ENCODE measurements at regions not wholly inside any gene's neighbourhood (a gene's known extent, or its start where the extent isn't known, plus 50 kb on each side); places are given as distances from the start of the nearest gene placed in this dataset.
A peak's percentile ranks its signal among the peaks of the same experiment; 100 is the strongest.

GRCh38 chr5:94021246-94021645 is 279.8 kb upstream of the POU5F2 start (continued):
- no peak for TF ChIP-seq KDM2A (CRISPR knock-in tag; IDR thresholded peaks at IDR 0.05; ENCODE audit: borderline replicate concordance, low read depth)
- TF ChIP-seq, protein P1, sequence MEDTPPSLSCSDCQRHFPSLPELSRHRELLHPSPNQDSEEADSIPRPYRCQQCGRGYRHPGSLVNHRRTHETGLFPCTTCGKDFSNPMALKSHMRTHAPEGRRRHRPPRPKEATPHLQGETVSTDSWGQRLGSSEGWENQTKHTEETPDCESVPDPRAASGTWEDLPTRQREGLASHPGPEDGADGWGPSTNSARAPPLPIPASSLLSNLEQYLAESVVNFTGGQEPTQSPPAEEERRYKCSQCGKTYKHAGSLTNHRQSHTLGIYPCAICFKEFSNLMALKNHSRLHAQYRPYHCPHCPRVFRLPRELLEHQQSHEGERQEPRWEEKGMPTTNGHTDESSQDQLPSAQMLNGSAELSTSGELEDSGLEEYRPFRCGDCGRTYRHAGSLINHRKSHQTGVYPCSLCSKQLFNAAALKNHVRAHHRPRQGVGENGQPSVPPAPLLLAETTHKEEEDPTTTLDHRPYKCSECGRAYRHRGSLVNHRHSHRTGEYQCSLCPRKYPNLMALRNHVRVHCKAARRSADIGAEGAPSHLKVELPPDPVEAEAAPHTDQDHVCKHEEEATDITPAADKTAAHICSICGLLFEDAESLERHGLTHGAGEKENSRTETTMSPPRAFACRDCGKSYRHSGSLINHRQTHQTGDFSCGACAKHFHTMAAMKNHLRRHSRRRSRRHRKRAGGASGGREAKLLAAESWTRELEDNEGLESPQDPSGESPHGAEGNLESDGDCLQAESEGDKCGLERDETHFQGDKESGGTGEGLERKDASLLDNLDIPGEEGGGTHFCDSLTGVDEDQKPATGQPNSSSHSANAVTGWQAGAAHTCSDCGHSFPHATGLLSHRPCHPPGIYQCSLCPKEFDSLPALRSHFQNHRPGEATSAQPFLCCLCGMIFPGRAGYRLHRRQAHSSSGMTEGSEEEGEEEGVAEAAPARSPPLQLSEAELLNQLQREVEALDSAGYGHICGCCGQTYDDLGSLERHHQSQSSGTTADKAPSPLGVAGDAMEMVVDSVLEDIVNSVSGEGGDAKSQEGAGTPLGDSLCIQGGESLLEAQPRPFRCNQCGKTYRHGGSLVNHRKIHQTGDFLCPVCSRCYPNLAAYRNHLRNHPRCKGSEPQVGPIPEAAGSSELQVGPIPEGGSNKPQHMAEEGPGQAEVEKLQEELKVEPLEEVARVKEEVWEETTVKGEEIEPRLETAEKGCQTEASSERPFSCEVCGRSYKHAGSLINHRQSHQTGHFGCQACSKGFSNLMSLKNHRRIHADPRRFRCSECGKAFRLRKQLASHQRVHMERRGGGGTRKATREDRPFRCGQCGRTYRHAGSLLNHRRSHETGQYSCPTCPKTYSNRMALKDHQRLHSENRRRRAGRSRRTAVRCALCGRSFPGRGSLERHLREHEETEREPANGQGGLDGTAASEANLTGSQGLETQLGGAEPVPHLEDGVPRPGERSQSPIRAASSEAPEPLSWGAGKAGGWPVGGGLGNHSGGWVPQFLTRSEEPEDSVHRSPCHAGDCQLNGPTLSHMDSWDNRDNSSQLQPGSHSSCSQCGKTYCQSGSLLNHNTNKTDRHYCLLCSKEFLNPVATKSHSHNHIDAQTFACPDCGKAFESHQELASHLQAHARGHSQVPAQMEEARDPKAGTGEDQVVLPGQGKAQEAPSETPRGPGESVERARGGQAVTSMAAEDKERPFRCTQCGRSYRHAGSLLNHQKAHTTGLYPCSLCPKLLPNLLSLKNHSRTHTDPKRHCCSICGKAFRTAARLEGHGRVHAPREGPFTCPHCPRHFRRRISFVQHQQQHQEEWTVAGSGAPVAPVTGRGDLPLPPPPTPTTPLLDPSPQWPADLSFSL (CRISPR knock-in tag; IDR thresholded peaks at IDR 0.05): no peak

- DNase-seq (ENCODE audit: low spot score): no peak
- Histone ChIP-seq H2AFZ (ENCODE audit: low read length) (no peak overlapping the region), H3K9ac (ENCODE audit: insufficient read depth, low read depth, low read length) (no peak overlapping the region), H3K4me1 (ENCODE audit: insufficient read depth, low read length) (peaks cover 7% of the 10 kb centered on the region), H3K4me3 (replicated peaks in 1 of 3; ENCODE audit: insufficient read depth in 1 of 3, low read depth in 2 of 3, low read length in 3 of 3) (no peak overlapping the region), H3K27ac (ENCODE audit: extremely low read length, insufficient read depth, low read length) (no peak overlapping the region), H3K4me2 (ENCODE audit: low read depth, low read length) (no peak overlapping the region), H3K36me3 (replicated peaks in 1 of 2; ENCODE audit: control insufficient read depth in 1 of 2, insufficient read depth in 2 of 2, low read length in 2 of 2) (no peaks in the 10 kb centered on the region), H3K79me2 (ENCODE audit: insufficient read depth, low read length) (no peaks in the 10 kb centered on the region), H4K20me1 (ENCODE audit: insufficient read depth, low read length) (no peaks in the 10 kb centered on the region), H3K9me3 (ENCODE audit: low read length) (peaks cover 10% of the 10 kb centered on the region), H3K27me3 (ENCODE audit: control insufficient read depth in 1 of 2, insufficient read depth in 2 of 2, low read length in 2 of 2) (no peaks in the 10 kb centered on the region)
- CTCF ChIA-PET (ENCODE audit: low intra/inter-chr PET ratio, low total read pairs): no interaction called here
- TF ChIP-seq ARID4A (CRISPR knock-in tag; IDR thresholded peaks at IDR 0.05; ENCODE audit: borderline replicate concordance) (no peak), MAFK (conservative IDR thresholded peaks at IDR 0.05 in 1 of 2, IDR thresholded peaks at IDR 0.05 in 1 of 2; ENCODE audit: low read length in 2 of 2) (peak; percentile 46 to 62; a peak in 3 of 4 replicates), MAFF (IDR thresholded peaks at IDR 0.05; ENCODE audit: low read depth, low read length) (peak; percentile 56), MXD1 (CRISPR knock-in tag; IDR thresholded peaks at IDR 0.05) (no peak), BCLAF1 (IDR thresholded peaks at IDR 0.05) (no peak)
- in situ Hi-C loops (cut with HindIII; ENCODE audit: extremely low pct_ligation_motif_present, low pct_unique_long_range_greater_than_20kb) (no loop called here), intact Hi-C loops (cut with micrococcal nuclease; ENCODE audit: unreplicated experiment) (no loop called here)
- POLR2A ChIA-PET: no interaction called here
- no peak for ATAC-seq
- no TSS peak for BruUV-seq (replicated peaks)
- 100% methylated on average over 2 of the region's 2 CpGs for WGBS (ENCODE audit: low lambda C conversion rate)
- FAIRE-seq: no peak
Observed at GRCh38 chr5:94017579-94017978, 276.2 kb upstream of the POU5F2 start.

Measured in HepG2 (cell line).